ENCODE measurements at regions not wholly inside any gene's neighbourhood (a gene's known extent, or its start where the extent isn't known, plus 50 kb on each side); places are given as distances from the start of the nearest gene placed in this dataset.
A peak's percentile ranks its signal among the peaks of the same experiment; 100 is the strongest.

DNA sequence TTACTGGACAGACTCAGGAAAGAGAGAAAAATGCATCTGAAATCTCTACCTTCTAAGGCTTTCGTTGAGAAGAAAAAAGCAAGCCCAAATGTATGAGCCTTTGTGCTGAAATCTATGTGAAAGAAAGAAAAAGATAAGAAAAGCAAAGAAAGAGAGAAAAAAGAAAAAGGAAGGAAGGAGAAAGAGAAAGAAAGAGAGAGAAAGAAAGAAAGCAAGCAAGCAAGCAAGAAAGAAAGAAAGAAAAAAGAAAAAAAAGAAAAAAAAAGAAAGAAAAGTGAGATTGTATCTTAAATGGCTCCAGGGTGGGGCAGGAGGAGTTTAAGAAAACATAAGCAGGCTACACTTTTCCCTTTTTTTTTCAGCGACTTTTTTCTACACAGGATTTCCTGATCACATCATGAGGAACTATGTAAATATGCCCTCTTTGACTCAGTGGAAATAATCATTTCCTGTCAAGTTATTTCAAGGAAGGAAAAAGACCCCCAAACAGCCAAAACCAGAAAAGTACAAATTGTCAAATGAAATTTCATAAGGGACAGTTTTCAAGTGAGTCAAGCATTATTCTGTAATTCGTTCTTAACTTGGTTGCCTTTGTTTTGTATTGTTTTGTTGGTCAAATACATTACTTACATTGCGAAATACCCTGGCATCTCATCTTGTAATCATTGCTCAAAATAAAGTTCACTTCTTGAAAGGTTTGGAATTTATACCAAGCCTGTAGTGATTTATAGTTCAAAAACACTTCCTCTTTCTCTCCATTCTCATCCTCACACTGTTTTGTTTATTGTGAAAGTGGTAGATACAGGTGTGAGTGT is 79.5 kb upstream of the RNF217 start:
- Histone ChIP-seq H3K27ac (no peak overlapping the region), H3K4me1 (peaks cover 0 to 17% (median 5%) of the 10 kb centered on the region in 4 donors), H3K4me3 (no peak overlapping the region), H3K9me3 (no peaks in the 10 kb centered on the region), H3K27me3 (no peaks in the 10 kb centered on the region), H3K36me3 (no peaks in the 10 kb centered on the region)
- 21 to 31% (median 23%) methylated on average over 4 of the region's 4 CpGs for WGBS, 5 donors
- intact Hi-C loops (cut with DNase I; ENCODE audit: low total_unique reads), result no loop called here
- TF ChIP-seq, protein P1, sequence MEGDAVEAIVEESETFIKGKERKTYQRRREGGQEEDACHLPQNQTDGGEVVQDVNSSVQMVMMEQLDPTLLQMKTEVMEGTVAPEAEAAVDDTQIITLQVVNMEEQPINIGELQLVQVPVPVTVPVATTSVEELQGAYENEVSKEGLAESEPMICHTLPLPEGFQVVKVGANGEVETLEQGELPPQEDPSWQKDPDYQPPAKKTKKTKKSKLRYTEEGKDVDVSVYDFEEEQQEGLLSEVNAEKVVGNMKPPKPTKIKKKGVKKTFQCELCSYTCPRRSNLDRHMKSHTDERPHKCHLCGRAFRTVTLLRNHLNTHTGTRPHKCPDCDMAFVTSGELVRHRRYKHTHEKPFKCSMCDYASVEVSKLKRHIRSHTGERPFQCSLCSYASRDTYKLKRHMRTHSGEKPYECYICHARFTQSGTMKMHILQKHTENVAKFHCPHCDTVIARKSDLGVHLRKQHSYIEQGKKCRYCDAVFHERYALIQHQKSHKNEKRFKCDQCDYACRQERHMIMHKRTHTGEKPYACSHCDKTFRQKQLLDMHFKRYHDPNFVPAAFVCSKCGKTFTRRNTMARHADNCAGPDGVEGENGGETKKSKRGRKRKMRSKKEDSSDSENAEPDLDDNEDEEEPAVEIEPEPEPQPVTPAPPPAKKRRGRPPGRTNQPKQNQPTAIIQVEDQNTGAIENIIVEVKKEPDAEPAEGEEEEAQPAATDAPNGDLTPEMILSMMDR (IDR thresholded peaks at IDR 0.05), result no peak
- peak in 1 of 2 donors; percentile 6 for DNase-seq

DNA sequence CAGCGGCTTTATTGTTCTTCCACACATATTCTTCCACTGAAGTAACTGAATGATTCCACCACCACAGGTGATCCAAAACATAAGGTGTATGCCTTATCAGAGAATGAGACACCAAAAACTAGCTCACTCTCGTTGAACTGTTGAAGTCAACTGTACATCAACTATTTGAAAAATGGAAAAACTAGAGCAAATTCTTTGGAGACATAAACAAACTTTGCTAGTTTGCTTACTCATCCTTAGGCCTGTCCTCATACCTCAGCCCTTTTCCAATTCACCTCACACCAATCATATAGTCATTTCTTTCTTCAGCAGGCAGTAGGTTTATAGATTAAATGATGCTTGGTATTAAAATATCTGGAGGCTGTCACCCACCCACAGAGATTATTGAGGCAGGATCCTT is 77.1 kb upstream of the RNF217 start:
- no peak for TF ChIP-seq POLR2AphosphoS5 (IDR thresholded peaks at IDR 0.05)
- TF ChIP-seq POLR2A (IDR thresholded peaks at IDR 0.05), result no peak
- TF ChIP-seq, protein P1 (IDR thresholded peaks at IDR 0.05), result no peak
- TF ChIP-seq EP300 (IDR thresholded peaks at IDR 0.05), result no peak
- Histone ChIP-seq H3K27ac (no peak overlapping the region), H3K4me1 (peaks cover 0 to 26% (median 5%) of the 10 kb centered on the region in 4 donors), H3K4me3 (no peak overlapping the region), H3K27me3 (no peaks in the 10 kb centered on the region), H3K9me3 (no peaks in the 10 kb centered on the region), H3K36me3 (no peaks in the 10 kb centered on the region)
- WGBS, 5 donors, result 71 to 86% (median 72%) methylated on average over 2 of the region's 2 CpGs
- DNase-seq, result no peak
- intact Hi-C loops (cut with DNase I; ENCODE audit: low total_unique reads), result no loop called here

DNA sequence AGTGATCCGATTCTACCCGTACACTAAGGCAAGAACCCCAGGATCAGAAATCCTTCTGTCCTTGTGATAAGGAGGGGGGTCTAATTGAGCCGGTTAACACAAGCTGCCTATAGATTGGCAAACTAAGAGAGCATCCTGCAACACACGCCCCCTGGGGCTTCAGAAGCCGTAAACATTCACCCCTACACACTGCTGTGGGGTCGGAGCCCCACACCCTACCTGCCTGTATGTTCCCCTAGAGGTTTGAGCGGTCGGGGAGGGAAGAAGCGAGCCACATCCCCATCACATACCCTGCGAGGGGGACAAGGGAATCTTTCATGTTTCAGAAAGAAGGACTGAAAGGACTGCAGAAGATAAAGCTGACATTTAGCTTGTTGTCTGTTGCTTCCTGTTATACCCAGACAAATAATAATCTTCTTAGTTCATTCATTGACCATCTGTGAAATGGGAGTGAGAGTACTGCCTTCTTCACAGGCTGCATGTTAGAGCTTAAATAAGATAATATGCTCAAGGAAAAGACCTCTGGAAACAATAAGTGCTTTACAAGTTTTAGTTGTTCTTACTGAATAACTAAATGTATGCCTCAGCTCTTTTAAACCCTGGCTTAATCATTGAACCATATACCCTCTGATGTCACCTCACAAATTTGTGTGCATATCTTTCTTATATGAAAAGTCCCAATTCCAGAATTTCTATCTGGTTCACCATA is 74.2 kb upstream of the RNF217 start:
- 79 to 93% (median 85%) methylated on average over 10 of the region's 10 CpGs for WGBS, 5 donors
- Histone ChIP-seq H3K27ac (no peak overlapping the region), H3K4me1 (peaks cover 0 to 14% (median 0%) of the 10 kb centered on the region in 4 donors), H3K36me3 (no peaks in the 10 kb centered on the region), H3K27me3 (no peaks in the 10 kb centered on the region), H3K4me3 (no peak overlapping the region), H3K9me3 (no peaks in the 10 kb centered on the region)
- TF ChIP-seq POLR2A (IDR thresholded peaks at IDR 0.05) (no peak), EP300 (IDR thresholded peaks at IDR 0.05) (no peak), POLR2AphosphoS5 (IDR thresholded peaks at IDR 0.05) (no peak)
- TF ChIP-seq, protein P1 (IDR thresholded peaks at IDR 0.05), result no peak
- intact Hi-C loops (cut with DNase I; ENCODE audit: low total_unique reads), result no loop called here
- DNase-seq, result no peak

DNA sequence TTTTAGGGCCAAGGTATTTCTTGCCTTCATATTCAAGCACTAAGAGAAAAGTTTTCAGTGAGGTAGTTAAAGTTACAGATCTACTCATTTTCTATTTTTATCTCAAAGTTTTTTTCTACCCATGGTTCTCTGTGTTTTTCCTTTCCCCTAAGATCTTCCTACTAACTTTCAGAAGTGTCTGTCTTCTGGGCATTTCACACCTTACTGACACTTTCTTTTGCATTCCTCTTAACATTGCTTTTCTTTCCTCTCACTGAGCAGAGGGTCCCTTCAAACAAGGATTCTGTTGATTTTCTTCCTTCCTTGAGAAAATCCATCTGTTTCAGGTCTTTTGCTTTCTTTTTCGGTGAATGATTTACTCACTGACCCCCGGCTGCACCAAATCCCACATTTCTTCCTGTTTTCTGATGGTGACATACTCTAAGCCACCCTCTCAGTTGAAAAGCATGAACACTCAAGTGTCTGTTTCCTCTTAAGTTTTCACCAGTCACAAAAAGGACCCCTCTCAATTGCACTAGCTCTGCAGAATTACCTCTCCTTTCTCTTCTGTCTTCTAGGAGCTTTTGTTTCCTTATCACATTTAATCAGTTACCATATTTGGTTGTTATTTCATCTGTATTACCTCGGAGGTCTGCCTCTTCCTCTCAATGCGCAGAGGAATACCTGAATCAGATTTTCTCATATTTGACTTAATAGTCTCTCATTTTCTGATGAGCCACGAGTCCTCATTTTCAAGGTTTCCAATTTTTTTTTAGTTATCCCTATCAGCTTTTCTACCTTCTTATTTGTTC is 73.5 kb upstream of the RNF217 start:
- Histone ChIP-seq H3K4me1 (peaks cover 0 to 9% (median 0%) of the 10 kb centered on the region in 4 donors), H3K9me3 (no peaks in the 10 kb centered on the region), H3K4me3 (no peak overlapping the region), H3K36me3 (no peaks in the 10 kb centered on the region), H3K27me3 (no peaks in the 10 kb centered on the region), H3K27ac (no peak overlapping the region)
- DNase-seq, result no peak
- intact Hi-C loops (cut with DNase I; ENCODE audit: low total_unique reads), result no loop called here
- 19 to 36% (median 27%) methylated on average over 5 of the region's 5 CpGs for WGBS, 5 donors
- TF ChIP-seq, protein P1 (IDR thresholded peaks at IDR 0.05), result no peak
- TF ChIP-seq POLR2A (IDR thresholded peaks at IDR 0.05), result no peak
- TF ChIP-seq POLR2AphosphoS5 (IDR thresholded peaks at IDR 0.05), result no peak
